Panc1 (cell line): ENCODE measurements at regions not wholly inside any gene's neighbourhood (a gene's known extent, or its start where the extent isn't known, plus 50 kb on each side); places are given as distances from the start of the nearest gene placed in this dataset.

Source experiments
- ATAC-seq: fragments of 200-7000 bp; cut with Tn5 transposase; 2 replicates; pipeline ENCODE4 v1.9.1; 2020; ENCODE audit warnings: mild to moderate bottlenecking, moderate library complexity
- BruUV-seq: library from RNA; stranded (reverse); fragments of 400-500 nt; replicated peaks from 2 replicates; lab custom pipeline; 2021; lab: Mats Ljungman, UMichigan
- CTCF ChIA-PET: fragments of 300-600 bp; sonication (Branson Sonifier 250); formaldehyde crosslinking; loops from one replicate; lab custom pipeline; 2022; ENCODE audit warnings: antibody characterized with exemption; lab: Charles Lee
- POLR2A ChIA-PET: fragments of 300-600 bp; sonication (Branson Sonifier 250); formaldehyde crosslinking; loops from one replicate; lab custom pipeline; 2022; ENCODE audit warnings: antibody characterized with exemption; lab: Charles Lee
- DNase-seq: peaks from one replicate; pipeline ENCODE4 v3.0.0-alpha.2; 2010; ENCODE audit warnings: low read depth, low spot score
- H3K27ac ChIP-seq: 2 replicates; pipeline ENCODE4 v1.5.1; 2011; ENCODE audit warnings: mild to moderate bottlenecking, low read length, inconsistent platforms
- H3K27me3 ChIP-seq: fragments of 200-500 bp; sonication (Bioruptor generic); 2 replicates; pipeline ENCODE4 v1.6.0; 2014; ENCODE audit warnings: low read length, inconsistent platforms; ENCODE audit not compliant: control insufficient read depth, insufficient read depth
- H3K36me3 ChIP-seq: fragments of 200-500 bp; sonication (Bioruptor generic); 2 replicates; pipeline ENCODE4 v1.5.1; 2014; ENCODE audit warnings: inconsistent platforms, mild to moderate bottlenecking, low read length, moderate library complexity; ENCODE audit not compliant: control insufficient read depth, insufficient read depth
- H3K4me1 ChIP-seq: 2 replicates; pipeline ENCODE4 v1.5.1; 2011; ENCODE audit warnings: inconsistent platforms, mild to moderate bottlenecking, low read length, moderate library complexity; ENCODE audit not compliant: control insufficient read depth, insufficient read depth
- H3K4me3 ChIP-seq, 2 experiments: 2 replicates each; pipeline ENCODE4 v1.5.1; 2011 to 2012; ENCODE audit warnings: low read depth in 2 of 2, low read length in 2 of 2, mild to moderate bottlenecking in 2 of 2, inconsistent platforms in 1 of 2, moderate library complexity in 1 of 2
- H3K9me3 ChIP-seq: fragments of 200-500 bp; sonication (Bioruptor generic); 2 replicates; pipeline ENCODE4 v1.5.1; 2014; ENCODE audit warnings: low read depth, mild to moderate bottlenecking, inconsistent platforms, low read length, moderate library complexity; ENCODE audit not compliant: control insufficient read depth, insufficient read depth
- CTCF ChIP-seq: fragments of 450-650 bp; IDR thresholded peaks from 2 replicates; pipeline ENCODE4 v1.5.1; 2017; ENCODE audit warnings: mild to moderate bottlenecking
- POLR2AphosphoS5 ChIP-seq: IDR thresholded peaks from 2 replicates; pipeline ENCODE4 v1.6.1; 2012; ENCODE audit warnings: mild to moderate bottlenecking, low read depth, low read length, moderate library complexity
- REST ChIP-seq, 2 experiments: IDR thresholded peaks; 2 replicates each; pipeline ENCODE4 v1.6.1; 2011 to 2012; ENCODE audit warnings: low read depth in 2 of 2, control low read depth in 1 of 2, low read length in 1 of 2, mild to moderate bottlenecking in 1 of 2, moderate library complexity in 1 of 2; ENCODE audit not compliant: insufficient read depth in 1 of 2
- SIN3A ChIP-seq: IDR thresholded peaks from 2 replicates; pipeline ENCODE4 v1.6.1; 2012; ENCODE audit warnings: low read depth, mild to moderate bottlenecking, low read length, moderate library complexity, borderline replicate concordance; ENCODE audit not compliant: insufficient read depth
- TCF7L2 ChIP-seq: IDR thresholded peaks from 2 replicates; pipeline ENCODE4 v1.6.1; 2011; ENCODE audit warnings: mild to moderate bottlenecking, low read depth, low read length, inconsistent platforms
- in situ Hi-C: cut with HindIII; loops from 2 replicates; pipeline ENCODE4 v1.10.0; 2016; ENCODE audit warnings: low sequenced_read_pairs, low pct_unique_long_range_greater_than_20kb
- intact Hi-C: fragments of 100-400 bp; cut with micrococcal nuclease; formaldehyde crosslinking; loops from one replicate; pipeline ENCODE4 v1.10.0; 2022; ENCODE audit not compliant: unreplicated experiment

GRCh38 chr15:98131924-98132323 is 171.4 kb downstream of the ARRDC4 start:
- intact Hi-C loops (no loop called here), in situ Hi-C loops (no loop called here)
- ChIA-PET CTCF (no interaction called here), POLR2A (no interaction called here)
- no TSS peak for BruUV-seq
- Histone ChIP-seq H3K27ac (no peak overlapping the region), H3K4me3 (no peak overlapping the region), H3K27me3 (peaks cover 4% of the 10 kb centered on the region; the same call in 1 of the 2 replicates), H3K4me1 (no peaks in the 10 kb centered on the region), H3K36me3 (no peaks in the 10 kb centered on the region), H3K9me3 (no peaks in the 10 kb centered on the region)
- TF ChIP-seq POLR2AphosphoS5 (no peak), SIN3A (no peak), CTCF (no peak), REST (IDR thresholded peaks at IDR 0.05; ENCODE audit: insufficient read depth in 1 of 2, low read depth in 2 of 2, low read length in 1 of 2) (no peak), TCF7L2 (no peak)
- ATAC-seq (no peak), DNase-seq (no peak)

GRCh38 chr15:98134905-98135304 is 174.4 kb downstream of the ARRDC4 start:
- no peaks in the 10 kb centered on the region for H3K9me3 ChIP-seq
- no peak for TF ChIP-seq REST (IDR thresholded peaks at IDR 0.05; ENCODE audit: insufficient read depth in 1 of 2, low read depth in 2 of 2, low read length in 1 of 2)
- TF ChIP-seq SIN3A, result no peak
- no peak for TF ChIP-seq CTCF
- no peak for TF ChIP-seq TCF7L2
- no peak for TF ChIP-seq POLR2AphosphoS5
- ATAC-seq, result no peak
- ChIA-PET POLR2A (no interaction called here), CTCF (no interaction called here)
- no peaks in the 10 kb centered on the region; the same call in 1 of the 2 replicates for H3K27me3 ChIP-seq
- no peaks in the 10 kb centered on the region for H3K4me1 ChIP-seq
- no peaks in the 10 kb centered on the region for H3K36me3 ChIP-seq
- H3K4me3 ChIP-seq, result no peak overlapping the region
- no peak overlapping the region for H3K27ac ChIP-seq
- in situ Hi-C loops, result no loop called here
- no TSS peak for BruUV-seq
- intact Hi-C loops, result no loop called here
- DNase-seq, result no peak
